ENCODE measurements at regions not wholly inside any gene's neighbourhood (a gene's known extent, or its start where the extent isn't known, plus 50 kb on each side); places are given as distances from the start of the nearest gene placed in this dataset.

- Histone ChIP-seq H3K9me2 (replicated peaks; ENCODE audit: low read depth, low read length) (no peaks in the 10 kb centered on the region), H3K4me3 (ENCODE audit: low read length, poor library complexity, severe bottlenecking) (peak overlapping the region; percentile 8), H3K4me2 (ENCODE audit: low read depth, low read length, poor library complexity, severe bottlenecking) (peak overlapping the region; percentile 54), H3K27me3 (ENCODE audit: insufficient read depth, low read length, poor library complexity, severe bottlenecking) (no peaks in the 10 kb centered on the region), H3F3A (ENCODE audit: low read depth) (no peaks in the 10 kb centered on the region), H2AFZ (ENCODE audit: low read length) (peak overlapping the region; percentile 43; the same call in 1 of the 2 replicates), H4K20me1 (ENCODE audit: insufficient read depth, low read length, poor library complexity, severe bottlenecking) (no peaks in the 10 kb centered on the region), H3K79me2 (ENCODE audit: insufficient read depth, low read length) (no peaks in the 10 kb centered on the region), H3K9ac (ENCODE audit: low read depth, low read length, poor library complexity, severe bottlenecking) (peak overlapping the region; percentile 17), H3K36me3 (ENCODE audit: insufficient read depth, low read length) (no peaks in the 10 kb centered on the region), H3K9me3 (ENCODE audit: insufficient read depth, low read depth, low read length) (no peaks in the 10 kb centered on the region), H3K4me1 (ENCODE audit: insufficient read depth, low read length, poor library complexity, severe bottlenecking) (peaks cover 14% of the 10 kb centered on the region)
- TF ChIP-seq EZH2phosphoT487 (IDR thresholded peaks at IDR 0.05; ENCODE audit: borderline replicate concordance) (no peak), CTCF (conservative IDR thresholded peaks at IDR 0.05; ENCODE audit: low read length) (no peak)
Measured at GRCh38 chr12:107493135-107493494, 192.5 kb upstream of the PWP1 start.

- no peak overlapping the region for H2AFZ ChIP-seq (ENCODE audit: low read length)
- no peak overlapping the region for H3K9ac ChIP-seq (ENCODE audit: low read depth, low read length, poor library complexity, severe bottlenecking)
- no peaks in the 10 kb centered on the region for H3K9me2 ChIP-seq (replicated peaks; ENCODE audit: low read depth, low read length)
- no peak overlapping the region for H3K4me2 ChIP-seq (ENCODE audit: low read depth, low read length, poor library complexity, severe bottlenecking)
- no peaks in the 10 kb centered on the region for H3K79me2 ChIP-seq (ENCODE audit: insufficient read depth, low read length)
- peaks cover 14% of the 10 kb centered on the region for H3K4me1 ChIP-seq (ENCODE audit: insufficient read depth, low read length, poor library complexity, severe bottlenecking)
- no peaks in the 10 kb centered on the region for H3K36me3 ChIP-seq (ENCODE audit: insufficient read depth, low read length)
- no peaks in the 10 kb centered on the region for H3K27me3 ChIP-seq (ENCODE audit: insufficient read depth, low read length, poor library complexity, severe bottlenecking)
- no peaks in the 10 kb centered on the region for H3K9me3 ChIP-seq (ENCODE audit: insufficient read depth, low read depth, low read length)
- no peaks in the 10 kb centered on the region for H4K20me1 ChIP-seq (ENCODE audit: insufficient read depth, low read length, poor library complexity, severe bottlenecking)
- TF ChIP-seq EZH2phosphoT487 (IDR thresholded peaks at IDR 0.05; ENCODE audit: borderline replicate concordance): no peak
- TF ChIP-seq CTCF (conservative IDR thresholded peaks at IDR 0.05; ENCODE audit: low read length): no peak
- no peak overlapping the region for H3K4me3 ChIP-seq (ENCODE audit: low read length, poor library complexity, severe bottlenecking)
- H3F3A ChIP-seq (ENCODE audit: low read depth): no peaks in the 10 kb centered on the region
Measured at GRCh38 chr12:107493666-107494065, 191.9 kb upstream of the PWP1 start.

GRCh38 chr12:107494331-107494730, 191.3 kb upstream of the PWP1 start:
- no peak overlapping the region for H3K4me3 ChIP-seq (ENCODE audit: low read length, poor library complexity, severe bottlenecking)
- H2AFZ ChIP-seq (ENCODE audit: low read length): no peak overlapping the region
- H4K20me1 ChIP-seq (ENCODE audit: insufficient read depth, low read length, poor library complexity, severe bottlenecking): no peaks in the 10 kb centered on the region
- H3K9me3 ChIP-seq (ENCODE audit: insufficient read depth, low read depth, low read length): no peaks in the 10 kb centered on the region
- no peak overlapping the region for H3K9ac ChIP-seq (ENCODE audit: low read depth, low read length, poor library complexity, severe bottlenecking)
- H3F3A ChIP-seq (ENCODE audit: low read depth): no peaks in the 10 kb centered on the region
- no peaks in the 10 kb centered on the region for H3K27me3 ChIP-seq (ENCODE audit: insufficient read depth, low read length, poor library complexity, severe bottlenecking)
- H3K4me2 ChIP-seq (ENCODE audit: low read depth, low read length, poor library complexity, severe bottlenecking): no peak overlapping the region
- no peaks in the 10 kb centered on the region for H3K79me2 ChIP-seq (ENCODE audit: insufficient read depth, low read length)
- H3K9me2 ChIP-seq (replicated peaks; ENCODE audit: low read depth, low read length): no peaks in the 10 kb centered on the region
- TF ChIP-seq EZH2phosphoT487 (IDR thresholded peaks at IDR 0.05; ENCODE audit: borderline replicate concordance): no peak
- TF ChIP-seq CTCF (conservative IDR thresholded peaks at IDR 0.05; ENCODE audit: low read length): no peak
- peaks cover 14% of the 10 kb centered on the region for H3K4me1 ChIP-seq (ENCODE audit: insufficient read depth, low read length, poor library complexity, severe bottlenecking)
- H3K36me3 ChIP-seq (ENCODE audit: insufficient read depth, low read length): no peaks in the 10 kb centered on the region
